H9 (cell line): ENCODE measurements at regions not wholly inside any gene's neighbourhood (a gene's known extent, or its start where the extent isn't known, plus 50 kb on each side); places are given as distances from the start of the nearest gene placed in this dataset.

Source experiments
- DNase-seq: peaks from one replicate; pipeline ENCODE4 v3.0.0-alpha.2; 2017
- H2AFZ ChIP-seq: one replicate; pipeline ENCODE4 v1.6.1; 2013; ENCODE audit warnings: mild to moderate bottlenecking, low read length, control low read depth, moderate library complexity
- H2AK5ac ChIP-seq: 2 replicates; pipeline ENCODE4 v1.6.1; 2013; ENCODE audit warnings: low read length, control low read depth, mixed read lengths; ENCODE audit not compliant: insufficient read length
- H2BK120ac ChIP-seq: one replicate; pipeline ENCODE4 v1.6.1; 2013; ENCODE audit warnings: low read depth, mild to moderate bottlenecking, low read length, control low read depth, inconsistent platforms; ENCODE audit not compliant: poor library complexity, severe bottlenecking
- H2BK12ac ChIP-seq: 2 replicates; pipeline ENCODE4 v1.6.1; 2013; ENCODE audit warnings: low read length, control low read depth, mixed read lengths, low read depth; ENCODE audit not compliant: insufficient read length
- H2BK15ac ChIP-seq: 2 replicates; pipeline ENCODE4 v1.6.1; 2013; ENCODE audit warnings: low read depth, low read length, control low read depth
- H2BK20ac ChIP-seq: one replicate; pipeline ENCODE4 v1.6.1; 2013; ENCODE audit warnings: low read depth, mild to moderate bottlenecking, low read length, control low read depth, inconsistent platforms; ENCODE audit not compliant: poor library complexity, severe bottlenecking
- H2BK5ac ChIP-seq: 2 replicates; pipeline ENCODE4 v1.6.1; 2013; ENCODE audit warnings: low read length, control low read depth, mixed read lengths; ENCODE audit not compliant: insufficient read length
- H3K14ac ChIP-seq: 2 replicates; pipeline ENCODE4 v1.6.1; 2013; ENCODE audit warnings: low read length, control low read depth; ENCODE audit not compliant: insufficient read depth
- H3K18ac ChIP-seq: 2 replicates; pipeline ENCODE4 v1.6.1; 2013; ENCODE audit warnings: low read depth, mild to moderate bottlenecking, mixed read lengths, low read length, control low read depth; ENCODE audit not compliant: insufficient read length
- H3K23ac ChIP-seq: 2 replicates; pipeline ENCODE4 v1.6.1; 2013; ENCODE audit warnings: low read length, control low read depth, mixed read lengths, low read depth; ENCODE audit not compliant: insufficient read length
- H3K23me2 ChIP-seq: 2 replicates; pipeline ENCODE4 v1.6.1; 2013; ENCODE audit warnings: low read depth, mild to moderate bottlenecking, mixed read lengths, low read length, control low read depth; ENCODE audit not compliant: insufficient read length, poor library complexity, severe bottlenecking
- H3K27ac ChIP-seq: 2 replicates; pipeline ENCODE4 v1.5.1; 2013; ENCODE audit warnings: low read length, control low read depth, mixed read lengths, low read depth; ENCODE audit not compliant: insufficient read length
- H3K27me3 ChIP-seq: 2 replicates; pipeline ENCODE4 v1.6.1; 2013; ENCODE audit warnings: low read length, control low read depth, inconsistent platforms; ENCODE audit not compliant: insufficient read depth
- H3K4ac ChIP-seq: 2 replicates; pipeline ENCODE4 v1.6.1; 2013; ENCODE audit warnings: low read depth, mild to moderate bottlenecking, control low read depth, inconsistent platforms, low read length, moderate library complexity
- H3K4me1 ChIP-seq: 2 replicates; pipeline ENCODE4 v1.6.1; 2013; ENCODE audit warnings: low read length, control low read depth, inconsistent platforms; ENCODE audit not compliant: insufficient read depth
- H3K4me2 ChIP-seq: 2 replicates; pipeline ENCODE4 v1.6.1; 2013; ENCODE audit warnings: low read length, control low read depth, mixed read lengths; ENCODE audit not compliant: insufficient read length, insufficient read depth
- H3K56ac ChIP-seq: 2 replicates; pipeline ENCODE4 v1.6.1; 2013; ENCODE audit warnings: low read depth, mild to moderate bottlenecking, mixed read lengths, low read length, control low read depth; ENCODE audit not compliant: insufficient read length
- H3K79me1 ChIP-seq: 2 replicates; pipeline ENCODE4 v1.6.1; 2013; ENCODE audit warnings: low read depth, mild to moderate bottlenecking, moderate library complexity, low read length, control low read depth, inconsistent platforms; ENCODE audit not compliant: insufficient read depth, poor library complexity, severe bottlenecking
- H3K79me2 ChIP-seq: 2 replicates; pipeline ENCODE4 v1.6.1; 2013; ENCODE audit warnings: low read length, control low read depth, inconsistent platforms; ENCODE audit not compliant: insufficient read depth
- H3K9ac ChIP-seq: 2 replicates; pipeline ENCODE4 v1.6.1; 2013; ENCODE audit warnings: low read length, control low read depth, mixed read lengths; ENCODE audit not compliant: insufficient read length; ENCODE audit errors: extremely low read depth
- H3K9me3 ChIP-seq: one replicate; pipeline ENCODE4 v1.6.1; 2013; ENCODE audit warnings: low read depth, low read length, inconsistent platforms; ENCODE audit not compliant: control insufficient read depth
- H3T11ph ChIP-seq: one replicate; pipeline ENCODE4 v1.6.1; 2013; ENCODE audit warnings: mild to moderate bottlenecking, low read length, control low read depth, inconsistent platforms
- H4K20me1 ChIP-seq: one replicate; pipeline ENCODE4 v1.6.1; 2013; ENCODE audit not compliant: control insufficient read depth, insufficient read length, insufficient read depth
- H4K5ac ChIP-seq: 2 replicates; pipeline ENCODE4 v1.6.1; 2013; ENCODE audit warnings: low read depth, mild to moderate bottlenecking, mixed read lengths, low read length, control low read depth; ENCODE audit not compliant: insufficient read length
- H4K8ac ChIP-seq: replicated peaks from 2 replicates; pipeline ENCODE4 v1.6.1; 2013; ENCODE audit warnings: low read length, control low read depth, mixed read lengths, low read depth; ENCODE audit not compliant: insufficient read length
- H4K91ac ChIP-seq: 2 replicates; pipeline ENCODE4 v1.6.1; 2013; ENCODE audit warnings: low read depth, mild to moderate bottlenecking, moderate library complexity, mixed read lengths, low read length, control low read depth; ENCODE audit not compliant: insufficient read length
- H3K27ac Mint-ChIP-seq, 3 experiments: 2 replicates in 2 of 3; 3 replicates in 1 of 3; pipeline ENCODE4 v1.8.0; 2020 to 2021; ENCODE audit warnings: mixed read lengths in 3 of 3, mild to moderate bottlenecking in 1 of 3, moderate library complexity in 1 of 3
- H3K27me3 Mint-ChIP-seq: 2 replicates; pipeline ENCODE4 v1.8.0; 2021; ENCODE audit warnings: low read depth, mild to moderate bottlenecking, moderate library complexity, mixed read lengths
- H3K36me3 Mint-ChIP-seq, 3 experiments: 2 replicates in 2 of 3; 3 replicates in 1 of 3; pipeline ENCODE4 v1.8.0; 2020 to 2021; ENCODE audit warnings: low read depth in 3 of 3, mixed read lengths in 3 of 3; ENCODE audit not compliant: insufficient read depth in 1 of 3
- H3K4me1 Mint-ChIP-seq, 2 experiments: 2 replicates each; pipeline ENCODE4 v1.8.0; 2020; ENCODE audit warnings: mixed read lengths in 2 of 2
- H3K4me3 Mint-ChIP-seq, 2 experiments: 2 replicates in 1 of 2; 3 replicates in 1 of 2; pipeline ENCODE4 v1.8.0; 2020 to 2021; ENCODE audit warnings: mild to moderate bottlenecking in 2 of 2, mixed read lengths in 2 of 2, moderate library complexity in 1 of 2
- H3K9me3 Mint-ChIP-seq, 2 experiments: 2 replicates in 1 of 2; 3 replicates in 1 of 2; pipeline ENCODE4 v1.8.0; 2020; ENCODE audit warnings: mild to moderate bottlenecking in 2 of 2, mixed read lengths in 2 of 2, moderate library complexity in 1 of 2
- CTCF ChIP-seq: fragments of 200-600 bp; sonication (generic); conservative IDR thresholded peaks from 3 replicates; pipeline ENCODE4 v1.8.0; 2021; ENCODE audit warnings: antibody characterized with exemption, mild to moderate bottlenecking
- WGBS: extraction: QIAGEN DNeasy Blood & Tissue Kit; methylation state at CpG from one replicate; pipeline ENCODE4 v1.1.7; 2013; ENCODE audit warnings: missing lambda C conversion rate, low lambda C conversion rate, mixed read lengths; ENCODE audit not compliant: insufficient read length; ENCODE audit errors: extremely low coverage; 5-methylcytosine and 5-hydroxymethylcytosine counted together

- H3K27me3 ChIP-seq: no peaks in the 10 kb centered on the region
- H4K91ac ChIP-seq: no peak overlapping the region
- no peaks in the 10 kb centered on the region; a peak in 1 of 5 replicates for H3K9me3 Mint-ChIP-seq
- no peak overlapping the region for H4K8ac ChIP-seq
- H3K56ac ChIP-seq: no peak overlapping the region
- WGBS: no CpG with 5 or more reads among the region's 2 CpGs
- H3K18ac ChIP-seq: no peak overlapping the region
- H3K14ac ChIP-seq: no peak overlapping the region
- no peak overlapping the region for H4K5ac ChIP-seq
- H3K36me3 Mint-ChIP-seq: no peaks in the 10 kb centered on the region
- H3K4me2 ChIP-seq: no peak overlapping the region
- no peaks in the 10 kb centered on the region for H3K23me2 ChIP-seq
- H4K20me1 ChIP-seq: no peaks in the 10 kb centered on the region
- peaks cover 11 to 22% of the 10 kb centered on the region in 2 experiments for H3K4me1 Mint-ChIP-seq
- H3K23ac ChIP-seq: no peak overlapping the region
- H3K4me3 Mint-ChIP-seq: no peak overlapping the region
- no peak overlapping the region for H2BK12ac ChIP-seq
- H2BK20ac ChIP-seq: no peak overlapping the region
- no peak overlapping the region for H3T11ph ChIP-seq
- no peak for DNase-seq
- H3K9me3 ChIP-seq: no peaks in the 10 kb centered on the region
- no peak overlapping the region for H2AK5ac ChIP-seq
- no peaks in the 10 kb centered on the region for H3K79me1 ChIP-seq
- no peak overlapping the region for H3K27ac Mint-ChIP-seq
- no peaks in the 10 kb centered on the region for H3K4me1 ChIP-seq
- H2BK120ac ChIP-seq: no peak overlapping the region
- H3K27ac ChIP-seq: no peak overlapping the region
- H2BK15ac ChIP-seq: no peak overlapping the region
- no peak overlapping the region for H2BK5ac ChIP-seq
- no peak overlapping the region for H3K9ac ChIP-seq
- H3K79me2 ChIP-seq: no peaks in the 10 kb centered on the region
- no peak for TF ChIP-seq CTCF
- H3K4ac ChIP-seq: no peak overlapping the region
- H3K27me3 Mint-ChIP-seq: no peaks in the 10 kb centered on the region
- H2AFZ ChIP-seq: no peak overlapping the region
These were observed 356.4 kb upstream of the SLC39A10 start for GRCh38 chr2:195300631-195301030.
